ENCODE measurements at regions not wholly inside any gene's neighbourhood (a gene's known extent, or its start where the extent isn't known, plus 50 kb on each side); places are given as distances from the start of the nearest gene placed in this dataset.

GRCh38 chr3:22276351-22276750 is 525.3 kb upstream of the ZNF385D start:
- Histone ChIP-seq H2AFZ (ENCODE audit: low read length) (no peak overlapping the region), H3K4me2 (ENCODE audit: insufficient read depth, low read length) (no peak overlapping the region), H3K36me3 (ENCODE audit: insufficient read depth, low read length) (no peaks in the 10 kb centered on the region), H3K27me3 (ENCODE audit: insufficient read depth, low read length) (no peaks in the 10 kb centered on the region), H3K79me2 (ENCODE audit: insufficient read depth, low read length) (no peaks in the 10 kb centered on the region), H3K9me3 (ENCODE audit: low read depth, low read length) (no peaks in the 10 kb centered on the region), H3K4me1 (ENCODE audit: insufficient read depth, low read length) (no peaks in the 10 kb centered on the region), H3K27ac (ENCODE audit: low read depth, low read length) (no peak overlapping the region), H3K4me3 (ENCODE audit: insufficient read depth, low read length) (no peak overlapping the region), H4K20me1 (ENCODE audit: insufficient read depth, low read length) (no peaks in the 10 kb centered on the region)
- TF ChIP-seq, protein P1, sequence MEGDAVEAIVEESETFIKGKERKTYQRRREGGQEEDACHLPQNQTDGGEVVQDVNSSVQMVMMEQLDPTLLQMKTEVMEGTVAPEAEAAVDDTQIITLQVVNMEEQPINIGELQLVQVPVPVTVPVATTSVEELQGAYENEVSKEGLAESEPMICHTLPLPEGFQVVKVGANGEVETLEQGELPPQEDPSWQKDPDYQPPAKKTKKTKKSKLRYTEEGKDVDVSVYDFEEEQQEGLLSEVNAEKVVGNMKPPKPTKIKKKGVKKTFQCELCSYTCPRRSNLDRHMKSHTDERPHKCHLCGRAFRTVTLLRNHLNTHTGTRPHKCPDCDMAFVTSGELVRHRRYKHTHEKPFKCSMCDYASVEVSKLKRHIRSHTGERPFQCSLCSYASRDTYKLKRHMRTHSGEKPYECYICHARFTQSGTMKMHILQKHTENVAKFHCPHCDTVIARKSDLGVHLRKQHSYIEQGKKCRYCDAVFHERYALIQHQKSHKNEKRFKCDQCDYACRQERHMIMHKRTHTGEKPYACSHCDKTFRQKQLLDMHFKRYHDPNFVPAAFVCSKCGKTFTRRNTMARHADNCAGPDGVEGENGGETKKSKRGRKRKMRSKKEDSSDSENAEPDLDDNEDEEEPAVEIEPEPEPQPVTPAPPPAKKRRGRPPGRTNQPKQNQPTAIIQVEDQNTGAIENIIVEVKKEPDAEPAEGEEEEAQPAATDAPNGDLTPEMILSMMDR (IDR thresholded peaks at IDR 0.05; ENCODE audit: extremely low read depth, low read depth, low read length), result no peak
- DNase-seq (ENCODE audit: insufficient read length, low spot score, missing footprints), result no peak

GRCh38 chr3:22284559-22284958 is 533.5 kb upstream of the ZNF385D start:
- Histone ChIP-seq H3K79me2 (ENCODE audit: insufficient read depth, low read length) (no peaks in the 10 kb centered on the region), H3K4me3 (ENCODE audit: insufficient read depth, low read length) (no peak overlapping the region), H3K4me2 (ENCODE audit: insufficient read depth, low read length) (no peak overlapping the region), H4K20me1 (ENCODE audit: insufficient read depth, low read length) (no peaks in the 10 kb centered on the region), H3K9me3 (ENCODE audit: low read depth, low read length) (no peaks in the 10 kb centered on the region), H2AFZ (ENCODE audit: low read length) (no peak overlapping the region), H3K27ac (ENCODE audit: low read depth, low read length) (no peak overlapping the region), H3K4me1 (ENCODE audit: insufficient read depth, low read length) (no peaks in the 10 kb centered on the region), H3K36me3 (ENCODE audit: insufficient read depth, low read length) (no peaks in the 10 kb centered on the region), H3K27me3 (ENCODE audit: insufficient read depth, low read length) (no peaks in the 10 kb centered on the region)
- no peak for DNase-seq (ENCODE audit: insufficient read length, low spot score, missing footprints)
- TF ChIP-seq, protein P1 (IDR thresholded peaks at IDR 0.05; ENCODE audit: extremely low read depth, low read depth, low read length), result no peak

DNA sequence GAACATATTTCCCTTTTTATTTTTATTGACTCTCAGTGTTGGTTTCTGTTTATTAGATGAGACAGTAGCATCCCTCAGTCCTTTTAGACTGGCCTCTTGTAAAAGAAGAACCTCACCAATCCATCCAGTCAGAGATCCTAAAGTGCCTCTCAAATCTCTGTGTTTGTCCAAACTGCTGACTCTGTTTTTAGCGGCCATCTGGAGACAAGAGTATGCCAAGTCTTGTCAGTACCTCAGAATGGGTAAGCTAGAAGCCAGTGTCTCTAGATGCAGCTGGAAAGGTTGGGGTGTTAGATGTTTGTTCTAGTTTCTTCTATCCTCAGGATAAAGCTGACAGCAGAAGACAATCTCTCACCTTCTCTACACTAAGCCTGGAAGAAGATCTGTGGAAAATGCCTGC is 537.7 kb upstream of the ZNF385D start:
- DNase-seq (ENCODE audit: insufficient read length, low spot score, missing footprints), result no peak
- TF ChIP-seq, protein P1 (IDR thresholded peaks at IDR 0.05; ENCODE audit: extremely low read depth, low read depth, low read length), result no peak
- no peaks in the 10 kb centered on the region for H3K36me3 ChIP-seq (ENCODE audit: insufficient read depth, low read length)
- no peak overlapping the region for H2AFZ ChIP-seq (ENCODE audit: low read length)
- H4K20me1 ChIP-seq (ENCODE audit: insufficient read depth, low read length), result no peaks in the 10 kb centered on the region
- no peaks in the 10 kb centered on the region for H3K79me2 ChIP-seq (ENCODE audit: insufficient read depth, low read length)
- H3K27ac ChIP-seq (ENCODE audit: low read depth, low read length), result no peak overlapping the region
- H3K4me3 ChIP-seq (ENCODE audit: insufficient read depth, low read length), result no peak overlapping the region
- H3K9me3 ChIP-seq (ENCODE audit: low read depth, low read length), result no peaks in the 10 kb centered on the region
- H3K27me3 ChIP-seq (ENCODE audit: insufficient read depth, low read length), result no peaks in the 10 kb centered on the region
- no peak overlapping the region for H3K4me2 ChIP-seq (ENCODE audit: insufficient read depth, low read length)
- H3K4me1 ChIP-seq (ENCODE audit: insufficient read depth, low read length), result no peaks in the 10 kb centered on the region

DNA sequence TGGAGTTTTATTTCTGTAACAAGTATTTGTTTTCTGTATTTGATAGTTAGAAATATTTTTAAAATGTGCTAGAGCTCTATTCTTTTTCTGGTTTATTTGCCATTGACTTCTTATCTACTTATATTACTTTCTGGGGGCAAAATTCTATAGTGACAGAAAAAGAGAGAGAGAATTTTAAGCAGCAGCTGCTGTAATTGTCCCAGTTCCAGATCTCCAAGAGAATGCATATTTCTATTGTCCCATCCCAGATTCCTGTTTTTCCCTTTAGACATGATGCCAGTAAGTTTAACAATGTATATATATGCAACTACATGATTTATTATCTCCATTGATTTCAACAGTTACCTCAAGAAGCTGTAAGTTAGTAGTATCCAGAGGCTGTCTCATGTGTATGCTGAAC is 541.7 kb upstream of the ZNF385D start:
- no peaks in the 10 kb centered on the region for H3K9me3 ChIP-seq (ENCODE audit: low read depth, low read length)
- no peak for DNase-seq (ENCODE audit: insufficient read length, low spot score, missing footprints)
- TF ChIP-seq, protein P1 (IDR thresholded peaks at IDR 0.05; ENCODE audit: extremely low read depth, low read depth, low read length), result no peak
- no peaks in the 10 kb centered on the region for H3K36me3 ChIP-seq (ENCODE audit: insufficient read depth, low read length)
- H3K4me2 ChIP-seq (ENCODE audit: insufficient read depth, low read length), result no peak overlapping the region
- H3K27ac ChIP-seq (ENCODE audit: low read depth, low read length), result no peak overlapping the region
- H2AFZ ChIP-seq (ENCODE audit: low read length), result no peak overlapping the region
- no peak overlapping the region for H3K4me3 ChIP-seq (ENCODE audit: insufficient read depth, low read length)
- H4K20me1 ChIP-seq (ENCODE audit: insufficient read depth, low read length), result no peaks in the 10 kb centered on the region
- no peaks in the 10 kb centered on the region for H3K4me1 ChIP-seq (ENCODE audit: insufficient read depth, low read length)
- no peaks in the 10 kb centered on the region for H3K27me3 ChIP-seq (ENCODE audit: insufficient read depth, low read length)
- no peaks in the 10 kb centered on the region for H3K79me2 ChIP-seq (ENCODE audit: insufficient read depth, low read length)
